K562 (cell line): ENCODE measurements at regions not wholly inside any gene's neighbourhood (a gene's known extent, or its start where the extent isn't known, plus 50 kb on each side); places are given as distances from the start of the nearest gene placed in this dataset.

Experiments
- ATF3 ChIP-seq, 2 experiments: fragments of 450-650 bp in 1 of 2; sonication (generic) in 1 of 2; formaldehyde crosslinking in 1 of 2; IDR thresholded peaks in 1 of 2; conservative IDR thresholded peaks in 1 of 2; 2 replicates each; pipeline versions ENCODE4 v1.6.1 to v1.8.1; 2016 to 2023; ENCODE audit warnings: mild to moderate bottlenecking in 2 of 2, moderate library complexity in 2 of 2, inconsistent platforms in 1 of 2, missing genetic modification reagents in 1 of 2
- EP300 ChIP-seq: IDR thresholded peaks from 2 replicates; pipeline ENCODE4 v1.6.1; 2012; ENCODE audit warnings: low read length, improper control_type of control experiment
- KDM4B ChIP-seq, 2 experiments: fragments of 450-650 bp in 1 of 2; sonication (generic) in 1 of 2; IDR thresholded peaks; 2 replicates each; pipeline ENCODE4 v1.6.1; 2016 to 2017; ENCODE audit warnings: borderline replicate concordance in 2 of 2, antibody characterized with exemption in 1 of 2, low read depth in 1 of 2, mild to moderate bottlenecking in 1 of 2
- RBBP5 ChIP-seq: fragments of 200-600 bp; sonication (generic); IDR thresholded peaks from 2 replicates; pipeline ENCODE4 v1.6.1; 2012; ENCODE audit warnings: borderline replicate concordance, mild to moderate bottlenecking, low read length, control low read depth, inconsistent platforms; ENCODE audit not compliant: insufficient read depth, poor library complexity, severe bottlenecking
- SP1 ChIP-seq: sonication (generic); formaldehyde crosslinking; IDR thresholded peaks from 2 replicates; pipeline ENCODE4 v1.8.1; 2022; ENCODE audit warnings: mild to moderate bottlenecking, missing genetic modification reagents
- TCFL5 ChIP-seq: fragments of 250-450 bp; sonication (Bioruptor Pico); conservative IDR thresholded peaks from 2 replicates; pipeline ENCODE4 v1.6.1; 2021; ENCODE audit warnings: mild to moderate bottlenecking, moderate library complexity, matching md5 sums
- USF1 ChIP-seq: sonication (generic); formaldehyde crosslinking; IDR thresholded peaks from 2 replicates; pipeline ENCODE4 v1.9.0; 2022; ENCODE audit warnings: mild to moderate bottlenecking, missing genetic modification reagents
- ZBTB1 ChIP-seq: sonication (generic); formaldehyde crosslinking; IDR thresholded peaks from 2 replicates; pipeline ENCODE4 v1.8.1; 2023; ENCODE audit warnings: missing genetic modification reagents, low read depth, mild to moderate bottlenecking, borderline replicate concordance
- ZFP1 ChIP-seq: fragments of 450-650 bp; formaldehyde crosslinking; IDR thresholded peaks from 2 replicates; pipeline ENCODE4 v1.4.0; 2020; ENCODE audit warnings: mild to moderate bottlenecking, mixed read lengths
- ZNF263 ChIP-seq: sonication (generic); formaldehyde crosslinking; IDR thresholded peaks from 2 replicates; pipeline ENCODE4 v1.8.0; 2022; ENCODE audit warnings: mild to moderate bottlenecking, missing genetic modification reagents, borderline replicate concordance
- ZNF431 ChIP-seq: sonication (generic); formaldehyde crosslinking; IDR thresholded peaks from 2 replicates; pipeline ENCODE4 v1.8.0; 2022; ENCODE audit warnings: mild to moderate bottlenecking, missing genetic modification reagents
- TF ChIP-seq, protein P1 (sequence below), 3 experiments: IDR thresholded peaks in 2 of 3; conservative IDR thresholded peaks in 1 of 3; 2 replicates each; pipeline ENCODE4 v1.5.1; 2011 to 2012; ENCODE audit warnings: low read length in 3 of 3, mild to moderate bottlenecking in 3 of 3, control low read depth in 2 of 3, improper control_type of control experiment in 1 of 3, inconsistent platforms in 1 of 3, low read depth in 1 of 3, mixed read lengths in 1 of 3, moderate library complexity in 1 of 3; ENCODE audit not compliant: insufficient read depth in 2 of 3
- TF ChIP-seq, protein P2 (sequence below): fragments of 450-650 bp; formaldehyde crosslinking; IDR thresholded peaks from 2 replicates; pipeline ENCODE4 v1.4.0; 2020; ENCODE audit warnings: mild to moderate bottlenecking
- TF ChIP-seq, protein P3 (sequence below): fragments of 450-650 bp; IDR thresholded peaks from 2 replicates; pipeline ENCODE4 v1.6.1; 2016

DNA sequence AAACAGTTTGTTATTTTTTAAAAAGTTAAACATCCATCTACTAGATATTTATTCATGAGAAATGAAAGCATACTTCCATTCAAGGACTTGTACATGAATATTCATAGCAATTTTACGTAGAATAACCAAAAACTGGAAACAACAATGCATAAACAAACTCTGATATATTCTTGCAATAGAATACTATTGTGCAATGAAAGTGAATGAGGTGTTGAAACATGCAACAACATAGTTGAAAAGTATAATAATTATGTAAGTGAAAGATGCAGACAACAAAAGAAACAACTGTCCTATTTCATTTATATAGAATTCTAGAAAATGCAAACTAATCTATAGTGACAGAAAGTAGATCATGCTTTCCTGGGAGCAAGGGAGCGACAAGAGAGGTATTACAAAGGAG, 206.6 kb upstream of the KLHL29 start:
- TF ChIP-seq ZBTB1 (CRISPR knock-in tag), result no peak
- TF ChIP-seq, protein P1, sequence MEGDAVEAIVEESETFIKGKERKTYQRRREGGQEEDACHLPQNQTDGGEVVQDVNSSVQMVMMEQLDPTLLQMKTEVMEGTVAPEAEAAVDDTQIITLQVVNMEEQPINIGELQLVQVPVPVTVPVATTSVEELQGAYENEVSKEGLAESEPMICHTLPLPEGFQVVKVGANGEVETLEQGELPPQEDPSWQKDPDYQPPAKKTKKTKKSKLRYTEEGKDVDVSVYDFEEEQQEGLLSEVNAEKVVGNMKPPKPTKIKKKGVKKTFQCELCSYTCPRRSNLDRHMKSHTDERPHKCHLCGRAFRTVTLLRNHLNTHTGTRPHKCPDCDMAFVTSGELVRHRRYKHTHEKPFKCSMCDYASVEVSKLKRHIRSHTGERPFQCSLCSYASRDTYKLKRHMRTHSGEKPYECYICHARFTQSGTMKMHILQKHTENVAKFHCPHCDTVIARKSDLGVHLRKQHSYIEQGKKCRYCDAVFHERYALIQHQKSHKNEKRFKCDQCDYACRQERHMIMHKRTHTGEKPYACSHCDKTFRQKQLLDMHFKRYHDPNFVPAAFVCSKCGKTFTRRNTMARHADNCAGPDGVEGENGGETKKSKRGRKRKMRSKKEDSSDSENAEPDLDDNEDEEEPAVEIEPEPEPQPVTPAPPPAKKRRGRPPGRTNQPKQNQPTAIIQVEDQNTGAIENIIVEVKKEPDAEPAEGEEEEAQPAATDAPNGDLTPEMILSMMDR (IDR thresholded peaks at IDR 0.05 in 2 of 3, conservative IDR thresholded peaks at IDR 0.05 in 1 of 3; ENCODE audit: insufficient read depth in 2 of 3, low read depth in 1 of 3, low read length in 3 of 3), result no peak
- no peak for TF ChIP-seq KDM4B (IDR thresholded peaks at IDR 0.05; ENCODE audit: borderline replicate concordance in 2 of 2, low read depth in 1 of 2)
- TF ChIP-seq ZNF263 (CRISPR knock-in tag), result no peak
- no peak for TF ChIP-seq TCFL5 (CRISPR knock-in tag)
- TF ChIP-seq ZNF431 (CRISPR knock-in tag), result no peak
- TF ChIP-seq, protein P2, sequence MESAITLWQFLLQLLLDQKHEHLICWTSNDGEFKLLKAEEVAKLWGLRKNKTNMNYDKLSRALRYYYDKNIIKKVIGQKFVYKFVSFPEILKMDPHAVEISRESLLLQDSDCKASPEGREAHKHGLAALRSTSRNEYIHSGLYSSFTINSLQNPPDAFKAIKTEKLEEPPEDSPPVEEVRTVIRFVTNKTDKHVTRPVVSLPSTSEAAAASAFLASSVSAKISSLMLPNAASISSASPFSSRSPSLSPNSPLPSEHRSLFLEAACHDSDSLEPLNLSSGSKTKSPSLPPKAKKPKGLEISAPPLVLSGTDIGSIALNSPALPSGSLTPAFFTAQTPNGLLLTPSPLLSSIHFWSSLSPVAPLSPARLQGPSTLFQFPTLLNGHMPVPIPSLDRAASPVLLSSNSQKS (CRISPR knock-in tag), result no peak
- no peak for TF ChIP-seq USF1 (CRISPR knock-in tag)
- no peak for TF ChIP-seq ATF3 (IDR thresholded peaks at IDR 0.05)
- TF ChIP-seq ATF3 (CRISPR knock-in tag; conservative IDR thresholded peaks at IDR 0.05), result no peak
- TF ChIP-seq, protein P3, sequence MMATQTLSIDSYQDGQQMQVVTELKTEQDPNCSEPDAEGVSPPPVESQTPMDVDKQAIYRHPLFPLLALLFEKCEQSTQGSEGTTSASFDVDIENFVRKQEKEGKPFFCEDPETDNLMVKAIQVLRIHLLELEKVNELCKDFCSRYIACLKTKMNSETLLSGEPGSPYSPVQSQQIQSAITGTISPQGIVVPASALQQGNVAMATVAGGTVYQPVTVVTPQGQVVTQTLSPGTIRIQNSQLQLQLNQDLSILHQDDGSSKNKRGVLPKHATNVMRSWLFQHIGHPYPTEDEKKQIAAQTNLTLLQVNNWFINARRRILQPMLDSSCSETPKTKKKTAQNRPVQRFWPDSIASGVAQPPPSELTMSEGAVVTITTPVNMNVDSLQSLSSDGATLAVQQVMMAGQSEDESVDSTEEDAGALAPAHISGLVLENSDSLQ, result no peak
- no peak for TF ChIP-seq RBBP5
- no peak for TF ChIP-seq ZFP1 (CRISPR knock-in tag)
- no peak for TF ChIP-seq SP1 (CRISPR knock-in tag)
- no peak for TF ChIP-seq EP300
